ENCODE measurements at regions not wholly inside any gene's neighbourhood (a gene's known extent, or its start where the extent isn't known, plus 50 kb on each side); places are given as distances from the start of the nearest gene placed in this dataset.
"Not testable (repeated sequence)": the region's sequence is repeated elsewhere in the genome, so short reads cannot be mapped to it uniquely, and the experiment has no call there.

GRCh38 chr4:9604031-9604892, 160.0 kb downstream of the DEFB131A start:
- peak; percentile 77 for DNase-seq (ENCODE audit: low spot score)

- peak; percentile 26 for DNase-seq (ENCODE audit: low spot score)
Observed at GRCh38 chr4:9604893-9605190, 160.6 kb downstream of the DEFB131A start.

- DNase-seq (ENCODE audit: low spot score): no peak
Observed at GRCh38 chr4:9608300-9608699, 164.1 kb downstream of the DEFB131A start.

- DNase-seq (ENCODE audit: low spot score): not testable (repeated sequence)
Observed at GRCh38 chr4:9610321-9610720, 166.1 kb downstream of the DEFB131A start.

- DNase-seq (ENCODE audit: low spot score): no peak
Observed at GRCh38 chr4:9611101-9611500, 166.9 kb downstream of the DEFB131A start.

- DNase-seq (ENCODE audit: low spot score): not testable (repeated sequence)
Observed at GRCh38 chr4:9636411-9636810, 145.0 kb upstream of the DRD5 start.

GRCh38 chr4:9659678-9660077, 121.8 kb upstream of the DRD5 start:
- peak; percentile 9 for DNase-seq (ENCODE audit: low spot score)

GRCh38 chr4:9660955-9661354, 120.5 kb upstream of the DRD5 start:
- not testable (repeated sequence) for DNase-seq (ENCODE audit: low spot score)

GRCh38 chr4:9670725-9671124, 110.7 kb upstream of the DRD5 start:
- DNase-seq (ENCODE audit: low spot score): not testable (repeated sequence)

GRCh38 chr4:9677357-9677756, 104.1 kb upstream of the DRD5 start:
- DNase-seq (ENCODE audit: low spot score): not testable (repeated sequence)

- DNase-seq (ENCODE audit: low spot score): no peak
Observed at GRCh38 chr4:9679704-9680478, 101.5 kb upstream of the DRD5 start.

GRCh38 chr4:9683174-9683573, 98.3 kb upstream of the DRD5 start:
- DNase-seq (ENCODE audit: low spot score): not testable (repeated sequence)

- DNase-seq (ENCODE audit: low spot score): not testable (repeated sequence)
Observed at GRCh38 chr4:9685016-9685415, 96.4 kb upstream of the DRD5 start.

GRCh38 chr4:9685692-9686091, 95.7 kb upstream of the DRD5 start:
- DNase-seq (ENCODE audit: low spot score): no peak

- not testable (repeated sequence) for DNase-seq (ENCODE audit: low spot score)
Observed at GRCh38 chr4:9690636-9691237, 90.7 kb upstream of the DRD5 start.

- DNase-seq (ENCODE audit: low spot score): peak; percentile 92
Observed at GRCh38 chr4:9691238-9692065, 90.0 kb upstream of the DRD5 start.

GRCh38 chr4:9692791-9693491, 88.5 kb upstream of the DRD5 start:
- not testable (repeated sequence) for DNase-seq (ENCODE audit: low spot score)

GRCh38 chr4:9694403-9694802, 87.0 kb upstream of the DRD5 start:
- DNase-seq (ENCODE audit: low spot score): not testable (repeated sequence)

GRCh38 chr4:9695994-9696393, 85.4 kb upstream of the DRD5 start:
- peak; percentile 18 for DNase-seq (ENCODE audit: low spot score)

- DNase-seq (ENCODE audit: low spot score): not testable (repeated sequence)
Observed at GRCh38 chr4:9696561-9696960, 84.9 kb upstream of the DRD5 start.

GRCh38 chr4:9702019-9702418, 79.4 kb upstream of the DRD5 start:
- DNase-seq (ENCODE audit: low spot score): not testable (repeated sequence)
